ENCODE measurements at regions not wholly inside any gene's neighbourhood (a gene's known extent, or its start where the extent isn't known, plus 50 kb on each side); places are given as distances from the start of the nearest gene placed in this dataset.

DNA sequence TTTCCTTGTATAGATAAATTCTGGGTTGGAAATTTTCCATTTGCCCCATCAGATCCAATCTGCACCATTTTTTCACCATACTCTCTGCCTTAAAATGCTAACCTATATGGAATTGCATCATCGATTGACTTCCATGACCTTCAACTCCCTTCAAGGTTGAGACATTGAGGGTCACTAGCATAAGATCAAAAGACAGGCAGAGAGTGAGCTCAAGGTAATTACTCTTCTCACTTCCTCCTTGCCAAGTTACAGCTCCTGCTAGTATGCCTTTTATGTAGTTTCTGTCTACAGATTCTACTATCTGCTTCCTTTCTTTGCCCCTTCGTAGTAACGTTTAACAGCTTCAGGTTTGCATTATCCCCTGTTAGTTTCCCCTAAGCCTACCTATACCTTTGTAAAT lies 1127.7 kb upstream of the LRRTM3 start:
- DNase-seq, result no peak
- ATAC-seq (ENCODE audit: low read depth), result no peak
- CTCF ChIA-PET, result no interaction called here
- intact Hi-C loops (cut with micrococcal nuclease), result no loop called here
- Mint-ChIP-seq H3K4me1 (no peaks in the 10 kb centered on the region), H3K4me3 (no peak overlapping the region), H3K27me3 (no peaks in the 10 kb centered on the region), H3K9me3 (peaks cover 5% of the 10 kb centered on the region), H3K36me3 (ENCODE audit: low read depth) (no peaks in the 10 kb centered on the region), H3K27ac (no peak overlapping the region)
- POLR2A ChIA-PET, result no interaction called here
- TF ChIP-seq, protein P1, sequence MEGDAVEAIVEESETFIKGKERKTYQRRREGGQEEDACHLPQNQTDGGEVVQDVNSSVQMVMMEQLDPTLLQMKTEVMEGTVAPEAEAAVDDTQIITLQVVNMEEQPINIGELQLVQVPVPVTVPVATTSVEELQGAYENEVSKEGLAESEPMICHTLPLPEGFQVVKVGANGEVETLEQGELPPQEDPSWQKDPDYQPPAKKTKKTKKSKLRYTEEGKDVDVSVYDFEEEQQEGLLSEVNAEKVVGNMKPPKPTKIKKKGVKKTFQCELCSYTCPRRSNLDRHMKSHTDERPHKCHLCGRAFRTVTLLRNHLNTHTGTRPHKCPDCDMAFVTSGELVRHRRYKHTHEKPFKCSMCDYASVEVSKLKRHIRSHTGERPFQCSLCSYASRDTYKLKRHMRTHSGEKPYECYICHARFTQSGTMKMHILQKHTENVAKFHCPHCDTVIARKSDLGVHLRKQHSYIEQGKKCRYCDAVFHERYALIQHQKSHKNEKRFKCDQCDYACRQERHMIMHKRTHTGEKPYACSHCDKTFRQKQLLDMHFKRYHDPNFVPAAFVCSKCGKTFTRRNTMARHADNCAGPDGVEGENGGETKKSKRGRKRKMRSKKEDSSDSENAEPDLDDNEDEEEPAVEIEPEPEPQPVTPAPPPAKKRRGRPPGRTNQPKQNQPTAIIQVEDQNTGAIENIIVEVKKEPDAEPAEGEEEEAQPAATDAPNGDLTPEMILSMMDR (IDR thresholded peaks at IDR 0.05), result no peak

DNA sequence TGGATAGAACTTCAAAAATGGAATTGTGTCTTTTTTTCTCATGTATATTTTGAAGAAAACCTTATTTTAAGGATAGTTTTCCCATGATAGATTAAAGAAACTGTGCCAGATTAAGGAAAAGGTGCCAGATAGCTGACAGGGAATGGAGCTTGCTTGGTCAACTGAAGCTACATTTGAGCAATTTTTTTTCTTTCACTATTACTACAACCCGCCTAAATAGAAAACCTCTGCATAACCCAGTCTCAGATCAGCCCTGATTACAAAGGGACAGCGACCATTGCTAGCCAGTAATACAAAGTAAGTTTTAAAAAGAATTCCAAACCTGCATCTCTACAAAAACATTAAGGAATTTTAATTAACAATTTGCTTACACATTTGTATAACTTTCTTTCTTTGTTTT lies 1123.4 kb upstream of the LRRTM3 start:
- ATAC-seq (ENCODE audit: low read depth), result no peak
- DNase-seq, result no peak
- H3K27ac Mint-ChIP-seq, result no peak overlapping the region
- no peaks in the 10 kb centered on the region for H3K36me3 Mint-ChIP-seq (ENCODE audit: low read depth)
- intact Hi-C loops (cut with micrococcal nuclease), result no loop called here
- no peaks in the 10 kb centered on the region for H3K4me1 Mint-ChIP-seq
- CTCF ChIA-PET, result no interaction called here
- peaks cover 5% of the 10 kb centered on the region for H3K9me3 Mint-ChIP-seq
- no peaks in the 10 kb centered on the region for H3K27me3 Mint-ChIP-seq
- POLR2A ChIA-PET, result no interaction called here
- TF ChIP-seq, protein P1 (IDR thresholded peaks at IDR 0.05), result no peak
- H3K4me3 Mint-ChIP-seq, result no peak overlapping the region

DNA sequence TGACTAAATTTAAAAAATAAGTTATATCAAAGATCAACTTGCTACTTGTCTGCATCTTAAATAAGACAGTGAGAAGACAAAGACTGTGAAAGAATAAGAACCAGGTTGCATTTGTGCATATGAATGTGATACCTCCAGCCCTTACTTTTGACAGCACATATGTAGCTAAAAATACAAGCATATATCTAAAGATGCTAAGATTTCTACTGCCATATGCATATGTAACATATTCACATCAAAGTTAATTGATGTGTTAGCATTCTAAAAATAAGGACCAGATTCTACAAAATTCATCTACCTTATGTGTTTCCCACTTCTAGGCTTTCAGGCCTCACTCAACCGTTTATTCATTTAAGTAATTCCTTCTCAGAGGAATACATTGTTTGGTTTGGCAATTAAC lies 1120.3 kb upstream of the LRRTM3 start:
- ATAC-seq (ENCODE audit: low read depth), result no peak
- Mint-ChIP-seq H3K27me3 (no peaks in the 10 kb centered on the region), H3K4me3 (no peak overlapping the region), H3K4me1 (no peaks in the 10 kb centered on the region), H3K36me3 (ENCODE audit: low read depth) (no peaks in the 10 kb centered on the region), H3K27ac (no peak overlapping the region), H3K9me3 (peaks cover 6% of the 10 kb centered on the region)
- DNase-seq, result no peak
- ChIA-PET POLR2A (no interaction called here), CTCF (no interaction called here)
- intact Hi-C loops (cut with micrococcal nuclease), result no loop called here
- TF ChIP-seq, protein P1 (IDR thresholded peaks at IDR 0.05), result no peak

DNA sequence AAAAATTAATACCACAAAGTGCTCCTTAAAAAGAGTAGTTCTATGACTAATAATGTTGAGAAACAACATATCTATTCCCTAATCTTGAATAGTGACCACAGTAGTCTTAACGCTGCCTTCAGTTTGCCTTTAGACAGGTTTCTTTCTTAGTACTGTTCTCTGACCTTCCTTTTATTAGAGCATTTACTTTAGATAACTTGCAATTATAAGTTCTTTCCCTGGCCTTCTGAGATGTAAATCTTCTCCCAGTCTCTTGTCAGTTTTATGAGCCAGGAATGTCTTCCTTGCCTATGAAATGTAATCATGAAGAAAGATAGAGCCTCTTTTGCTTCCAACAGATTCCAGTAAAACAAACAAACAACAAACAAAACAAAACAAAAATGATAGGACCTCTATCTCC lies 1119.8 kb upstream of the LRRTM3 start:
- Mint-ChIP-seq H3K4me1 (no peaks in the 10 kb centered on the region), H3K36me3 (ENCODE audit: low read depth) (no peaks in the 10 kb centered on the region), H3K4me3 (no peak overlapping the region), H3K27ac (no peak overlapping the region), H3K27me3 (no peaks in the 10 kb centered on the region), H3K9me3 (peaks cover 6% of the 10 kb centered on the region)
- ATAC-seq (ENCODE audit: low read depth) (no peak), DNase-seq (no peak)
- TF ChIP-seq, protein P1 (IDR thresholded peaks at IDR 0.05), result no peak
- CTCF ChIA-PET, result no interaction called here
- intact Hi-C loops (cut with micrococcal nuclease), result no loop called here
- POLR2A ChIA-PET, result no interaction called here

DNA sequence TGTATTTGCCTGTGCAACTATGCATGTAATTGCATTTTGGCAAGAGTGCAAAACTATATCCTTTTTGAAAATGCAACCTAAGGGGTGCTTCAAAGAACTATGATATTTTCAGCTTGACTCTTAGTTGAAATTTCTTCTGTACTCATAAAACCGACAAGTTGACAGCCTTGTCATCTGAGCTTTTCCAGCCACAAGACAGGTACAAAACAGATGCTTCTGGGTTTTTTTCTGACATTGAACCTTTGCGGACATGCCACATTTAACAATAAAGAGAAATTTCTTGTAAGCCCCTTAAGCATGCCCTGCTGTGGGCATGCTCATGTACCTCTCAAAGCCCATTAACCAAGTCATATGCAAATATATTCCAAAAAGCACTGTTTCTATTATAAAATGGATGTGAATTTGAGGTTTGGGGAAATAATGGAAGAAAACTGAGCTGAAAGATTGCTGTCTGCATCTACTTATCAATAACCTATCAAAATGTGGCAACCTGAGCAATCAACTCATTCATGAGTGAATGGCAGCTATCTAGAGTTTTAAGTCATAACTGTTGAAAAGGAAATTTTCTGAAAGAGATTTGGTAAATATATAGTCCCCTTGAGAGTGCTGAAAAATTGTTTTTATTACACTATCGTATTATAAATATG lies 1117.0 kb upstream of the LRRTM3 start:
- H3K4me1 Mint-ChIP-seq, result no peaks in the 10 kb centered on the region
- H3K9me3 Mint-ChIP-seq, result peaks cover 3% of the 10 kb centered on the region
- intact Hi-C loops (cut with micrococcal nuclease), result no loop called here
- ChIA-PET POLR2A (no interaction called here), CTCF (no interaction called here)
- no peak for DNase-seq
- no peaks in the 10 kb centered on the region for H3K36me3 Mint-ChIP-seq (ENCODE audit: low read depth)
- no peak overlapping the region for H3K27ac Mint-ChIP-seq
- TF ChIP-seq, protein P1 (IDR thresholded peaks at IDR 0.05), result no peak
- no peaks in the 10 kb centered on the region for H3K27me3 Mint-ChIP-seq
- H3K4me3 Mint-ChIP-seq, result no peak overlapping the region
- ATAC-seq (ENCODE audit: low read depth), result no peak
